Testis (tissue), 2 donors: ENCODE measurements at regions not wholly inside any gene's neighbourhood (a gene's known extent, or its start where the extent isn't known, plus 50 kb on each side); places are given as distances from the start of the nearest gene placed in this dataset.
"Not testable (repeated sequence)": the region's sequence is repeated elsewhere in the genome, so short reads cannot be mapped to it uniquely, and the experiment has no call there.

Experiments used
- POLR2A ChIP-seq: fragments of 450-650 bp; IDR thresholded peaks from one replicate; pipeline ENCODE4 v1.6.1; 2017; ENCODE audit warnings: antibody characterized with exemption, mild to moderate bottlenecking, moderate library complexity
- TF ChIP-seq, protein P1 (sequence below), 3 experiments: fragments of 450-650 bp in 2 of 3; fragments of 200-600 bp in 1 of 3; sonication (generic) in 1 of 3; IDR thresholded peaks; one replicate each; pipeline ENCODE4 v1.5.1; 2016 to 2019; ENCODE audit warnings: antibody characterized with exemption in 3 of 3, mild to moderate bottlenecking in 2 of 3, moderate library complexity in 1 of 3

DNA sequence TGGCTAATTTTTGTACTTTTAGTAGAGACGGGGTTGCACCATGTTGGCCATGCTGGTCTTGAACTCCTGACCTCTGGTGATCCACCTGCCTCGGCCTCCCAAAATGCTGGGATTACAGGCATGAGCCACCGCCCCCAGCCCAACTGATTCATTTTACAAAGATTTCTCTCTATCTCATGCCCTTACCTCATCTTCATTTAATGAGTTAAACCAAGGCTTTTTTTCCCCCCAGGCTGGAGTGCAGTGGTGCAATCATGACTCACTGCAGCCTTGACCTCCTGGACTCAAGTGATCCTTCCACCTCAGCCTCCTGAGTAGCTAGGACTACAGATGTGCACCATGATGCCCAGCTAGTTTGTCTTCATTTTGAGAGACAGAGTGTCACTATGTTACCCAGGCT lies 123.0 kb downstream of the GATA3 start:
- TF ChIP-seq, protein P1, sequence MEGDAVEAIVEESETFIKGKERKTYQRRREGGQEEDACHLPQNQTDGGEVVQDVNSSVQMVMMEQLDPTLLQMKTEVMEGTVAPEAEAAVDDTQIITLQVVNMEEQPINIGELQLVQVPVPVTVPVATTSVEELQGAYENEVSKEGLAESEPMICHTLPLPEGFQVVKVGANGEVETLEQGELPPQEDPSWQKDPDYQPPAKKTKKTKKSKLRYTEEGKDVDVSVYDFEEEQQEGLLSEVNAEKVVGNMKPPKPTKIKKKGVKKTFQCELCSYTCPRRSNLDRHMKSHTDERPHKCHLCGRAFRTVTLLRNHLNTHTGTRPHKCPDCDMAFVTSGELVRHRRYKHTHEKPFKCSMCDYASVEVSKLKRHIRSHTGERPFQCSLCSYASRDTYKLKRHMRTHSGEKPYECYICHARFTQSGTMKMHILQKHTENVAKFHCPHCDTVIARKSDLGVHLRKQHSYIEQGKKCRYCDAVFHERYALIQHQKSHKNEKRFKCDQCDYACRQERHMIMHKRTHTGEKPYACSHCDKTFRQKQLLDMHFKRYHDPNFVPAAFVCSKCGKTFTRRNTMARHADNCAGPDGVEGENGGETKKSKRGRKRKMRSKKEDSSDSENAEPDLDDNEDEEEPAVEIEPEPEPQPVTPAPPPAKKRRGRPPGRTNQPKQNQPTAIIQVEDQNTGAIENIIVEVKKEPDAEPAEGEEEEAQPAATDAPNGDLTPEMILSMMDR (IDR thresholded peaks at IDR 0.05): not testable (repeated sequence)
- TF ChIP-seq POLR2A: not testable (repeated sequence)
